ENCODE measurements at regions not wholly inside any gene's neighbourhood (a gene's known extent, or its start where the extent isn't known, plus 50 kb on each side); places are given as distances from the start of the nearest gene placed in this dataset.
A peak's percentile ranks its signal among the peaks of the same experiment; 100 is the strongest.

GRCh38 chrX:5082705-5083104 lies 1146.0 kb downstream of the NLGN4X start:
- no peak for DNase-seq (ENCODE audit: low read depth)

- no peak for DNase-seq (ENCODE audit: low read depth)
Observed at GRCh38 chrX:5080791-5081190, 1147.9 kb downstream of the NLGN4X start.

- DNase-seq (ENCODE audit: low read depth): no peak
Observed at GRCh38 chrX:5068550-5068949, 1160.1 kb downstream of the NLGN4X start.

GRCh38 chrX:5057786-5058185 lies 1170.9 kb downstream of the NLGN4X start:
- DNase-seq (ENCODE audit: low read depth): no peak

GRCh38 chrX:5054852-5055251 lies 1173.8 kb downstream of the NLGN4X start:
- DNase-seq (ENCODE audit: low read depth): no peak

- DNase-seq (ENCODE audit: low read depth): peak; percentile 7
Observed at GRCh38 chrX:5051831-5052491, 1176.7 kb downstream of the NLGN4X start.

- DNase-seq (ENCODE audit: low read depth): no peak
Observed at GRCh38 chrX:5042563-5042962, 1186.1 kb downstream of the NLGN4X start.

- no peak for DNase-seq (ENCODE audit: low read depth)
Observed at GRCh38 chrX:5031792-5032191, 1196.9 kb downstream of the NLGN4X start.

- no peak for DNase-seq (ENCODE audit: low read depth)
Observed at GRCh38 chrX:5015451-5015850, 1213.2 kb downstream of the NLGN4X start.

- no peak for DNase-seq (ENCODE audit: low read depth)
Observed at GRCh38 chrX:4994855-4995254, 1233.8 kb downstream of the NLGN4X start.

- DNase-seq (ENCODE audit: low read depth): no peak
Observed at GRCh38 chrX:4978613-4979012, 1250.1 kb downstream of the NLGN4X start.

GRCh38 chrX:4971646-4972045 lies 1257.0 kb downstream of the NLGN4X start:
- DNase-seq (ENCODE audit: low read depth): no peak

GRCh38 chrX:4964112-4964511 lies 1250.7 kb upstream of the PRKX start:
- DNase-seq (ENCODE audit: low read depth): no peak

- DNase-seq (ENCODE audit: low read depth): no peak
Observed at GRCh38 chrX:4963432-4963831, 1250.0 kb upstream of the PRKX start.

- DNase-seq (ENCODE audit: low read depth): no peak
Observed at GRCh38 chrX:4944767-4945166, 1231.3 kb upstream of the PRKX start.

GRCh38 chrX:4936315-4936714 lies 1222.9 kb upstream of the PRKX start:
- DNase-seq (ENCODE audit: low read depth): no peak

- DNase-seq (ENCODE audit: low read depth): no peak
Observed at GRCh38 chrX:4935846-4936245, 1222.4 kb upstream of the PRKX start.

GRCh38 chrX:4935401-4935800 lies 1222.0 kb upstream of the PRKX start:
- DNase-seq (ENCODE audit: low read depth): no peak

- DNase-seq (ENCODE audit: low read depth): no peak
Observed at GRCh38 chrX:4932790-4933189, 1219.3 kb upstream of the PRKX start.

GRCh38 chrX:4930426-4930825 lies 1217.0 kb upstream of the PRKX start:
- DNase-seq (ENCODE audit: low read depth): no peak

- no peak for DNase-seq (ENCODE audit: low read depth)
Observed at GRCh38 chrX:4925911-4926310, 1212.5 kb upstream of the PRKX start.

- DNase-seq (ENCODE audit: low read depth): no peak
Observed at GRCh38 chrX:4909348-4909747, 1195.9 kb upstream of the PRKX start.

- DNase-seq (ENCODE audit: low read depth): no peak
Observed at GRCh38 chrX:4905576-4905975, 1192.1 kb upstream of the PRKX start.

GRCh38 chrX:4881277-4881676 lies 1167.8 kb upstream of the PRKX start:
- no peak for DNase-seq (ENCODE audit: low read depth)

- DNase-seq (ENCODE audit: low read depth): no peak
Observed at GRCh38 chrX:4878640-4879039, 1165.2 kb upstream of the PRKX start.

Data from GM04503 (cell line).